ENCODE measurements at regions not wholly inside any gene's neighbourhood (a gene's known extent, or its start where the extent isn't known, plus 50 kb on each side); places are given as distances from the start of the nearest gene placed in this dataset.

DNA sequence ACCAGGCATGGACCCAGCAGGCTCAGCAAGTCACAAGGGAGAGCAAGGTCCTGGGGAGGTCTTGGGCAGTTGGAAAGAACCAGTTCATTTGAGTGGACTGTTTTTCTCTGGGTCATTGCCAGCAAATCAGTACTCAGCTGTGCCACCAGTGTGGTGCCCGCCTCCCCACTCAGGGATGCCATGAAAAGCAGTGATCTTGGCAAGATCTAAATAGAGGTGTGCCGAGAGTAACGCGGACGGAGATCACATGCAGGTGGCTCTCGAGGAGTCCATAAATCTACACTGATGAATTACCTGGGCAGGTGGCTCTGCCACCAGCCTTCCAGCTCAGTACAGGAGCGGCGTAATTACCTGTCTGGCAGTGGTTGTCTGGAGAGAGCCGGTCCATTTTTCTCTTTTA lies 642.2 kb downstream of the PTPRU start:
- Histone ChIP-seq H3K27me3 (ENCODE audit: control insufficient read depth in 1 of 2, insufficient read depth in 2 of 2, low read length in 1 of 2) (no peaks in the 10 kb centered on the region), H3K4me3 (ENCODE audit: low read length in 2 of 2) (no peak overlapping the region), H3K27ac (ENCODE audit: low read depth in 1 of 2, low read length in 2 of 2) (no peak overlapping the region), H3K4me1 (ENCODE audit: control insufficient read depth in 1 of 2, insufficient read depth in 2 of 2, low read length in 2 of 2) (no peaks in the 10 kb centered on the region), H3K36me3 (ENCODE audit: control insufficient read depth in 1 of 2, insufficient read depth in 2 of 2, low read length in 1 of 2) (no peaks in the 10 kb centered on the region), H3K9me3 (ENCODE audit: control insufficient read depth, low read length) (peaks cover 1% of the 10 kb centered on the region)
- WGBS, 2 donors: 73 to 76% methylated on average over 9 of the region's 9 CpGs
- ATAC-seq (ENCODE audit: low FRiP score) (no peak), DNase-seq (no peak)
- intact Hi-C loops (cut with DNase I): no loop called here

DNA sequence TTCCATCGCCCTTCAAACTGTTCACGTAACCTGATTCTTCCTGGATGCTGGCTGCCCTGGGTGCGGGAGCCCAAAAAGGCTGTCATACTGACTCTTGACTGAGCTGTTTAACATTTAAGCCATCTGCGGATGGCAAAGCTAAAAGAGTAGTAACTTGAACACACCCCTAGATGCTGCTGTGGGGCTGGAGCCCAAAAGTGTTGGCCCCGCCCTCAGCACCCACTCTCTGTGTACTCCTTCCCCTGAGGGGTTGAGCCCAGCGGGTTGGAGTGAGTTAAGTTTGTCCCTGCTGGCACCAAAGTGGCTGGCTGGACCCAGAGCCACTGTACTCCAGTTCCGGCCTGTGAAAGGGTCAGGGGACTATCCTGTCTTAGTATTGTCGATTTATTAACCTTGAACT lies 640.6 kb downstream of the PTPRU start:
- no peaks in the 10 kb centered on the region for H3K4me1 ChIP-seq (ENCODE audit: control insufficient read depth in 1 of 2, insufficient read depth in 2 of 2, low read length in 2 of 2)
- H3K36me3 ChIP-seq (ENCODE audit: control insufficient read depth in 1 of 2, insufficient read depth in 2 of 2, low read length in 1 of 2): no peaks in the 10 kb centered on the region
- no peak for DNase-seq
- WGBS, 2 donors: 64 to 72% methylated on average over 8 of the region's 8 CpGs
- intact Hi-C loops (cut with DNase I): no loop called here
- no peak overlapping the region for H3K27ac ChIP-seq (ENCODE audit: low read depth in 1 of 2, low read length in 2 of 2)
- H3K9me3 ChIP-seq (ENCODE audit: control insufficient read depth, low read length): peaks cover 1% of the 10 kb centered on the region
- no peaks in the 10 kb centered on the region for H3K27me3 ChIP-seq (ENCODE audit: control insufficient read depth in 1 of 2, insufficient read depth in 2 of 2, low read length in 1 of 2)
- ATAC-seq (ENCODE audit: low FRiP score): no peak
- H3K4me3 ChIP-seq (ENCODE audit: low read length in 2 of 2): no peak overlapping the region

DNA sequence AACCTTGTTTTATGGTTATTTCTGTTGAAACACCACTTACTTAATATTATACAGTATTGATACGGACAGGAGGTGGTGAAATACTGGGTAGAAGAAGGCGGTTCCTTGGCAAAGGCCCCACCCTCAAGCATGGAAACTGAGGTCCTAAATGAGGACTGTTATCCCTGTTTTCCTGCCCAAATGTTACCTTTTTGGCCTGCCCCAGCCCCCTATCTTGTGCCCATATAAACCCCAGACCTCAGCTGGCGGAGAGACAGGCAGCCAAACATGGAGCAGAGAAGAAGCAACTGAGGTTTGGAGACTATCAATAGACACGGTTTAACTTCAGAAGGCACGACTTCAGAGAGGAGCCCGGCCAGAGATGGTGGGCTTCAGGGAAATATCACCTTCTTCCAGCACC lies 640.1 kb downstream of the PTPRU start:
- WGBS, 2 donors: 92 to 93% methylated on average over 6 of the region's 6 CpGs
- Histone ChIP-seq H3K4me3 (ENCODE audit: low read length in 2 of 2) (no peak overlapping the region), H3K4me1 (ENCODE audit: control insufficient read depth in 1 of 2, insufficient read depth in 2 of 2, low read length in 2 of 2) (no peaks in the 10 kb centered on the region), H3K27ac (ENCODE audit: low read depth in 1 of 2, low read length in 2 of 2) (no peak overlapping the region), H3K36me3 (ENCODE audit: control insufficient read depth in 1 of 2, insufficient read depth in 2 of 2, low read length in 1 of 2) (no peaks in the 10 kb centered on the region), H3K27me3 (ENCODE audit: control insufficient read depth in 1 of 2, insufficient read depth in 2 of 2, low read length in 1 of 2) (no peaks in the 10 kb centered on the region), H3K9me3 (ENCODE audit: control insufficient read depth, low read length) (peaks cover 1% of the 10 kb centered on the region)
- DNase-seq (no peak), ATAC-seq (ENCODE audit: low FRiP score) (no peak)
- intact Hi-C loops (cut with DNase I): no loop called here

DNA sequence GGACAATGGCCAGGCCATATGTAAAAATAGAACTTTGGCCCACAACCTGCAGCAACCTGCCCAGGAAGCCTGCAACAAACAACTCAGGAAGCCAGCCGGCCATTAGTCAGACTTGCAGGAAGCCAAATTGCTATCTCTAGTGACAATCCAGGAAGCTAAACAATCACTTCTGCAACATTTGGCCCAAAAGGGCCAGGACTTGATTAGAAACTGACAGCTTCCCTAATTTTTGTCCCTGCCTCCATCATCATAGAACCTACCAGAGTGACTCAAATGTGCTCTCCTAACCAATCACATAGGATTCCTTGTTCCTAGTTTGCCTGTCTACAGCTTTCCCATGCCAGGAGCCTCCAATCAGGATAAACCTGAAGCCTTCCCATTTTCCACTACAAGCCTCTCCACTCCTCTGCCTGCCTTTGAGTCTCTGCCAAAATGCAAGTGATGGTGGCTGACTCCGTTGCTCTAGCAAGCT lies 639.3 kb downstream of the PTPRU start:
- peaks cover 1% of the 10 kb centered on the region for H3K9me3 ChIP-seq (ENCODE audit: control insufficient read depth, low read length)
- no peaks in the 10 kb centered on the region for H3K4me1 ChIP-seq (ENCODE audit: control insufficient read depth in 1 of 2, insufficient read depth in 2 of 2, low read length in 2 of 2)
- WGBS, 2 donors: 9% methylated on average over 2 of the region's 2 CpGs
- no peak for ATAC-seq (ENCODE audit: low FRiP score)
- no peaks in the 10 kb centered on the region for H3K27me3 ChIP-seq (ENCODE audit: control insufficient read depth in 1 of 2, insufficient read depth in 2 of 2, low read length in 1 of 2)
- no peak overlapping the region for H3K27ac ChIP-seq (ENCODE audit: low read depth in 1 of 2, low read length in 2 of 2)
- H3K4me3 ChIP-seq (ENCODE audit: low read length in 2 of 2): no peak overlapping the region
- DNase-seq: no peak
- intact Hi-C loops (cut with DNase I): no loop called here
- H3K36me3 ChIP-seq (ENCODE audit: control insufficient read depth in 1 of 2, insufficient read depth in 2 of 2, low read length in 1 of 2): no peaks in the 10 kb centered on the region

DNA sequence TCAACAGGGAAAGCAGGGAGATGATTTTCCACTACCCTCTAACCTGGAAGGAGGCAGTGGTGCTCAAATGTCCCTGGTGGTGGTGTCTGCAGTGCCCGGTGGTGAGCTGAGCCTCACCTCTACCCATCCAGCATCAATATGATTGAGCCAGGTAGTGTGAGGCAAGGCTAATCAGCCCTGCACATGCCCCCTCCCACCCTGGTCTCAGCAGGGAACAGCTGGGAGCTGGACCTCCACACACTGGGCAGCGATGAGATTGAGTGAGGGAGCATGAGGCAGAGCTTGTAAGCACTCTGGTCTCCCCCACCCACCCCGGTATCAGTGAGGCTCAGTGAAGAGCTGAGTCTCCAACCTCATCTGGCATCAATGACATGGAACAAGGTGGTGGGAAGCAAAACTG lies 634.3 kb downstream of the PTPRU start:
- Histone ChIP-seq H3K4me1 (ENCODE audit: control insufficient read depth in 1 of 2, insufficient read depth in 2 of 2, low read length in 2 of 2) (no peaks in the 10 kb centered on the region), H3K36me3 (ENCODE audit: control insufficient read depth in 1 of 2, insufficient read depth in 2 of 2, low read length in 1 of 2) (no peaks in the 10 kb centered on the region), H3K4me3 (ENCODE audit: low read length in 2 of 2) (no peak overlapping the region), H3K27me3 (ENCODE audit: control insufficient read depth in 1 of 2, insufficient read depth in 2 of 2, low read length in 1 of 2) (no peaks in the 10 kb centered on the region), H3K27ac (ENCODE audit: low read depth in 1 of 2, low read length in 2 of 2) (no peak overlapping the region), H3K9me3 (ENCODE audit: control insufficient read depth, low read length) (peaks cover 5% of the 10 kb centered on the region)
- intact Hi-C loops (cut with DNase I): no loop called here
- WGBS, 2 donors: 85 to 90% methylated on average over 3 of the region's 3 CpGs
- no peak for ATAC-seq (ENCODE audit: low FRiP score)
- DNase-seq: no peak

DNA sequence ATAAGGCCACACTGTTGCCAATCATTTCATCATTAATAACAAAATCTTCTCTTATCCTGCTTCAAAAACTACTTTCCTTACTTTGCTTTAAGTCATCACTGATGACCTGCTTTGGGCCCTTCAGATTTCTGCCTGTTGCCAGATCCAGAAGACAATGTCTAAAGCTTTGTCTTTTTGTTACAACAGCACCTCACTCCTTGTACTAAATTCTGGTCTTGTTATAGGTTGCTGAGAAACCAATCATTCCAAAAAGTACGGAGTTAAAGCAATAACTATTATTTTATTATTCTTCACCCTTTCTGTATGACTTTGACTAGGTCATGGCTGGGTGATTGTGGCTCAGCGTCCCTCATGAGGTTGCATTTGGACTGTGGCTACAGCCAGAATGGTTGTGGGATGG lies 633.5 kb downstream of the PTPRU start:
- H3K9me3 ChIP-seq (ENCODE audit: control insufficient read depth, low read length): peaks cover 5% of the 10 kb centered on the region
- H3K4me3 ChIP-seq (ENCODE audit: low read length in 2 of 2): no peak overlapping the region
- no peak for ATAC-seq (ENCODE audit: low FRiP score)
- H3K4me1 ChIP-seq (ENCODE audit: control insufficient read depth in 1 of 2, insufficient read depth in 2 of 2, low read length in 2 of 2): no peaks in the 10 kb centered on the region
- intact Hi-C loops (cut with DNase I): no loop called here
- no peaks in the 10 kb centered on the region for H3K27me3 ChIP-seq (ENCODE audit: control insufficient read depth in 1 of 2, insufficient read depth in 2 of 2, low read length in 1 of 2)
- DNase-seq: no peak
- 80 to 87% methylated on average over 2 of the region's 2 CpGs for WGBS, 2 donors
- H3K36me3 ChIP-seq (ENCODE audit: control insufficient read depth in 1 of 2, insufficient read depth in 2 of 2, low read length in 1 of 2): no peaks in the 10 kb centered on the region
- no peak overlapping the region for H3K27ac ChIP-seq (ENCODE audit: low read depth in 1 of 2, low read length in 2 of 2)

DNA sequence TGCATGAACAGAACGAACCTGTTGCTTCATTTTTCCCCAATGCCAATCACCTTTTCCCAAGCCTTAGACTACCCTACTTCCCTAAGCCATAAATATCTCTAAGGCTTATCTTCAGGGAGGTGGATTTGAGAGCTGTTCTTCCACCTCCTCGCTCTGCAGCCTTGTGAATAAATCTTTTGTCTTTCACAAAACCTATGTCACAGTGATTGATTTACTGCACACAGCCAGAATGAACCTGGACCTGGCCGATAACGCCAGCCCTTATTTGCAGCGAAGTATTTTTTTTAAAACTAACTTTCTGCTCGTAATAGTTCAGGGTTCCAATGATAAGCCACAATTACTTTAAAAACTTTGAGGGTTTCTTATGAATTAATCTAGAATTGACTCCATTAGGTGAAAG lies 632.6 kb downstream of the PTPRU start:
- 65 to 75% methylated on average over 6 of the region's 6 CpGs for WGBS, 2 donors

DNA sequence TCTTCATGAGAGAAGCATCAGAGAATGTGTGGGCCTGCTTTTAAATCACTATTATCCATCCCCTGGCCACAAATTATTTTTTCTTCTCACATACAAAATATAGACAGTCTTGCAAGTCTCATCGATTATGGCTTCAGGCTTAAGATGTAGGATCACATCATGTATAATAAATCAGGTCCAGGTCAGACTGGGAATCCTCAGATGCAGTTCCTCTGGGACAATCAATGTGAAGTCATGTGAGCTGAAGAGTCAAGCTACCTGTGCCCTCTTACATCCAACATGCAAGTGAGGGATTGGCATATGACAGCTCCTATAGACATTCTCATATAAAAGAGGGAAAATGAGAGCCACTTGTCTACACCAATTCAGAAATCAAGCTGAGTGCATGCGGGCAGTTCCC lies 631.8 kb downstream of the PTPRU start:
- Histone ChIP-seq H3K4me1 (ENCODE audit: control insufficient read depth in 1 of 2, insufficient read depth in 2 of 2, low read length in 2 of 2) (no peaks in the 10 kb centered on the region), H3K36me3 (ENCODE audit: control insufficient read depth in 1 of 2, insufficient read depth in 2 of 2, low read length in 1 of 2) (no peaks in the 10 kb centered on the region), H3K27ac (ENCODE audit: low read depth in 1 of 2, low read length in 2 of 2) (no peak overlapping the region), H3K4me3 (ENCODE audit: low read length in 2 of 2) (no peak overlapping the region), H3K9me3 (ENCODE audit: control insufficient read depth, low read length) (peaks cover 4% of the 10 kb centered on the region), H3K27me3 (ENCODE audit: control insufficient read depth in 1 of 2, insufficient read depth in 2 of 2, low read length in 1 of 2) (no peaks in the 10 kb centered on the region)
- 79 to 86% methylated on average over 2 of the region's 2 CpGs for WGBS, 2 donors
- intact Hi-C loops (cut with DNase I): no loop called here
- DNase-seq (no peak), ATAC-seq (ENCODE audit: low FRiP score) (no peak)

More for the DNA sequence above, 632.6 kb downstream of the PTPRU start:
- no peak for ATAC-seq (ENCODE audit: low FRiP score)
- no peak overlapping the region for H3K4me3 ChIP-seq (ENCODE audit: low read length in 2 of 2)
- H3K27ac ChIP-seq (ENCODE audit: low read depth in 1 of 2, low read length in 2 of 2): no peak overlapping the region
- no peaks in the 10 kb centered on the region for H3K36me3 ChIP-seq (ENCODE audit: control insufficient read depth in 1 of 2, insufficient read depth in 2 of 2, low read length in 1 of 2)
- DNase-seq: no peak
- H3K27me3 ChIP-seq (ENCODE audit: control insufficient read depth in 1 of 2, insufficient read depth in 2 of 2, low read length in 1 of 2): no peaks in the 10 kb centered on the region
- H3K9me3 ChIP-seq (ENCODE audit: control insufficient read depth, low read length): peaks cover 5% of the 10 kb centered on the region
- intact Hi-C loops (cut with DNase I): no loop called here
- no peaks in the 10 kb centered on the region for H3K4me1 ChIP-seq (ENCODE audit: control insufficient read depth in 1 of 2, insufficient read depth in 2 of 2, low read length in 2 of 2)

DNA sequence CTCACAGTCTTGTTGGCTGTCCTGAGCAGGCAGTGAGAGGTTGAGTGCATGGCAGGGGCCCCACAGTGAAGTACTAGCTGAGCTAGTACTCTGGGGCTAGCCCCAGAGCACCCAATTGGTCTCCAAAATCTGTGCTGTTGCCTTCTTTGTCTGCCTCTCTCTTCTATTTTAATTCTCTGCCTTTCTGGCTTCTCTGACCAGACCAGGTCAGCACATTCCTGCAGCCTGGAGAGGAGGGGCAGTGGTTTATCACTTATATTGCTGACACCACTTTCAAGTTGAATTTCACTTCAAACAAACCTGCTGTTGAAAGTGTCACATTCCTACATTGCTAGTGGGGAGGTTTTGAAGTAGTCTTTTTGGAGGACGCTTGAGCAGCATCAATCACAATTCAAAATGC lies 628.7 kb downstream of the PTPRU start:
- WGBS, 2 donors: 10 to 23% methylated on average over 1 of the region's 1 CpG
- Histone ChIP-seq H3K27me3 (ENCODE audit: control insufficient read depth in 1 of 2, insufficient read depth in 2 of 2, low read length in 1 of 2) (no peaks in the 10 kb centered on the region), H3K36me3 (ENCODE audit: control insufficient read depth in 1 of 2, insufficient read depth in 2 of 2, low read length in 1 of 2) (no peaks in the 10 kb centered on the region), H3K27ac (ENCODE audit: low read depth in 1 of 2, low read length in 2 of 2) (no peak overlapping the region), H3K4me3 (ENCODE audit: low read length in 2 of 2) (no peak overlapping the region), H3K4me1 (ENCODE audit: control insufficient read depth in 1 of 2, insufficient read depth in 2 of 2, low read length in 2 of 2) (no peaks in the 10 kb centered on the region), H3K9me3 (ENCODE audit: control insufficient read depth, low read length) (peaks cover 8% of the 10 kb centered on the region)
- DNase-seq (no peak), ATAC-seq (ENCODE audit: low FRiP score) (no peak)
- intact Hi-C loops (cut with DNase I): no loop called here

Data from aorta (tissue), 5 donors.